ENCODE measurements at regions not wholly inside any gene's neighbourhood (a gene's known extent, or its start where the extent isn't known, plus 50 kb on each side); places are given as distances from the start of the nearest gene placed in this dataset.

DNA sequence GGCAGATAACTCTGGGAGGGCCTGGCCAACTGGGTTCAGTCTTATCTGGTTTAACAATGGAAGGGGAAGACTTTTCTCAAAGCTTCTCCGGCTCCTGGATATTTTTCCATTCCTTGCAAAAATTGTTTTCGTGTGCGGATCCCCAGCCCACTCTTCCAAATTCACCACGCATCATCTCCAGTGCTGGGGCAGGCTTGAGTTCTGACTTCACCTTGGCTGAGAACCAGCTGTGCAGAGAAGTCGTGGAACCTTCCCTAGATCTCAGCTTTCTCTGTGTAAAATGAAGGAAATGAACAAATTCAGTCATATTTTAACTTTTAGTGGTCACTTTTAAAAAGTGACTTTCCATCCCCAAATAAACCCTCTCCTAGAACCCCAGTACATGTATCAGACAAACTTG is 297.0 kb downstream of the TCF7L2 start:
- TF ChIP-seq CTCF (IDR thresholded peaks at IDR 0.05) (no peak), POLR2AphosphoS5 (IDR thresholded peaks at IDR 0.05) (no peak)
